ENCODE measurements at regions not wholly inside any gene's neighbourhood (a gene's known extent, or its start where the extent isn't known, plus 50 kb on each side); places are given as distances from the start of the nearest gene placed in this dataset.

GRCh38 chr11:95503047-95503446 is 272.0 kb upstream of the SESN3 start:
- ATAC-seq (peak in 5 of 8 donors; percentile 56 to 81 (median 67)), DNase-seq (peak in 1 of 2 donors; percentile 37)
- 59 to 61% methylated on average over 1 of the region's 1 CpG for WGBS, 2 donors
- intact Hi-C loops (cut with DNase I): no loop called here
- Histone ChIP-seq H3K4me3 (no peak overlapping the region), H3K4me1 (peaks cover 0 to 10% (median 0%) of the 10 kb centered on the region in 9 donors), H3K27ac (no peak overlapping the region), H3K36me3 (no peaks in the 10 kb centered on the region), H3K27me3 (peaks cover 0 to 4% (median 0%) of the 10 kb centered on the region in 7 donors), H3K9me3 (no peaks in the 10 kb centered on the region)
- TF ChIP-seq, protein P1, sequence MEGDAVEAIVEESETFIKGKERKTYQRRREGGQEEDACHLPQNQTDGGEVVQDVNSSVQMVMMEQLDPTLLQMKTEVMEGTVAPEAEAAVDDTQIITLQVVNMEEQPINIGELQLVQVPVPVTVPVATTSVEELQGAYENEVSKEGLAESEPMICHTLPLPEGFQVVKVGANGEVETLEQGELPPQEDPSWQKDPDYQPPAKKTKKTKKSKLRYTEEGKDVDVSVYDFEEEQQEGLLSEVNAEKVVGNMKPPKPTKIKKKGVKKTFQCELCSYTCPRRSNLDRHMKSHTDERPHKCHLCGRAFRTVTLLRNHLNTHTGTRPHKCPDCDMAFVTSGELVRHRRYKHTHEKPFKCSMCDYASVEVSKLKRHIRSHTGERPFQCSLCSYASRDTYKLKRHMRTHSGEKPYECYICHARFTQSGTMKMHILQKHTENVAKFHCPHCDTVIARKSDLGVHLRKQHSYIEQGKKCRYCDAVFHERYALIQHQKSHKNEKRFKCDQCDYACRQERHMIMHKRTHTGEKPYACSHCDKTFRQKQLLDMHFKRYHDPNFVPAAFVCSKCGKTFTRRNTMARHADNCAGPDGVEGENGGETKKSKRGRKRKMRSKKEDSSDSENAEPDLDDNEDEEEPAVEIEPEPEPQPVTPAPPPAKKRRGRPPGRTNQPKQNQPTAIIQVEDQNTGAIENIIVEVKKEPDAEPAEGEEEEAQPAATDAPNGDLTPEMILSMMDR (IDR thresholded peaks at IDR 0.05): no peak

- WGBS, 2 donors: 71 to 83% methylated on average over 5 of the region's 5 CpGs
- no peak overlapping the region for H3K4me3 ChIP-seq
- H3K9me3 ChIP-seq: no peaks in the 10 kb centered on the region
- DNase-seq (no peak), ATAC-seq (peak in 3 of 8 donors; percentile 32 to 60 (median 42))
- peaks cover 0 to 10% (median 0%) of the 10 kb centered on the region in 9 donors for H3K4me1 ChIP-seq
- intact Hi-C loops (cut with DNase I): no loop called here
- TF ChIP-seq, protein P1 (IDR thresholded peaks at IDR 0.05): no peak
- no peaks in the 10 kb centered on the region for H3K36me3 ChIP-seq
- H3K27ac ChIP-seq: peak overlapping the region in 2 of 10 donors; percentile 26 to 48
- peaks cover 0 to 4% (median 0%) of the 10 kb centered on the region in 7 donors for H3K27me3 ChIP-seq
These were observed 271.5 kb upstream of the SESN3 start for GRCh38 chr11:95502522-95502921.

DNA sequence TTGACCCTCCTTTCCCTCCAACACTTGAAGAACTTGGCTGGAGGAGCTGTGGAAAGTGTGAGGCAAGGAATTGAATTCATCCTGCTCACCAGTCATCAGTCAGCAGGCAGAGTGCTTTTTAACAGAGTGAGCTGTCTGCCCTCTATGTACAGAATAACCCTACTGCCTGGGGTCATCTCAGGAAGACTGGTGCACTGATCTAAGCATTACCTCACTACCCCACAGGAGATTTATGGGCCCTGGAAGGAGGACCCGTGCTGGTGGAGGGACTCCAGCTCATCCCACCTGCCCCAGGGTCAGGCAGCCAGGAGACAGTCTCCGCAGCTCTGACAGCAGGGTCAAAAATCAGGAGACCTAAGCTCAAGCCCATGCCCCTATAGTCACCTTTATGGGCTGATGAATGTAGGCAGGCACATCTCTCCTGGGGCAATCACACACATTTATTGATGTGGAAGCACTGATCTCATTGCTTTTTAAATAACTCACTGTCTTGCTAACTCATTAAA is 270.8 kb upstream of the SESN3 start:
- H3K27ac ChIP-seq: peak overlapping the region in 3 of 10 donors; percentile 26 to 48 (median 29)

DNA sequence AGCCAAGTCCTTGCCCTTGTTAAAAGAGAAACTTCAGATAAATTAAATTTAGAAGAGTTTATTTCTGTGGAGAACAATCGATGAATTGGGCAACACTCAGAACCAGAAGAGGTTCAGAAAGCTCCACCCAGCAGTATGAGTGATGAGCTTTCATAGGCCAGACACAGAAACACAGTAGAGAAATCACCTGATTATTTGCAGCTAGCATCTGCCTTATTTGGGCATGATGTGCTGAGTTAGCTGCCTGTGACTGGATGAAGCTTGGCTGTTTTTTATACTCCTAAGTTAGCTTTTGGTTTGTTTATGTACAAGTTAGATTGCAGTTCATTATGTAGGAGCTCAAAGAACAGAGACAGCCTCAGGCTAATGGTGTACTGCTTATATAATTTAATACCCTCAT is 269.5 kb upstream of the SESN3 start:
- H3K36me3 ChIP-seq: no peaks in the 10 kb centered on the region
- DNase-seq (no peak), ATAC-seq (no peak)
- H3K27me3 ChIP-seq: peaks cover 0 to 4% (median 0%) of the 10 kb centered on the region in 7 donors
- no peak overlapping the region for H3K27ac ChIP-seq
- no peaks in the 10 kb centered on the region for H3K9me3 ChIP-seq
- H3K4me1 ChIP-seq: peaks cover 0 to 25% (median 0%) of the 10 kb centered on the region in 9 donors
- intact Hi-C loops (cut with DNase I): no loop called here
- no peak overlapping the region for H3K4me3 ChIP-seq
- TF ChIP-seq, protein P1 (IDR thresholded peaks at IDR 0.05): no peak
- WGBS, 2 donors: 84 to 85% methylated on average over 1 of the region's 1 CpG

More for the DNA sequence above, 270.8 kb upstream of the SESN3 start:
- WGBS, 2 donors: 74 to 75% methylated on average over 2 of the region's 2 CpGs
- Histone ChIP-seq H3K9me3 (no peaks in the 10 kb centered on the region), H3K27me3 (peaks cover 0 to 4% (median 0%) of the 10 kb centered on the region in 7 donors), H3K4me3 (no peak overlapping the region), H3K4me1 (peaks cover 0 to 15% (median 0%) of the 10 kb centered on the region in 9 donors), H3K36me3 (no peaks in the 10 kb centered on the region)
- ATAC-seq (peak in 5 of 8 donors; percentile 18 to 58 (median 48)), DNase-seq (no peak)
- TF ChIP-seq, protein P1 (IDR thresholded peaks at IDR 0.05): no peak
- intact Hi-C loops (cut with DNase I): no loop called here
